Tibial nerve (tissue), 4 donors: ENCODE measurements at regions not wholly inside any gene's neighbourhood (a gene's known extent, or its start where the extent isn't known, plus 50 kb on each side); places are given as distances from the start of the nearest gene placed in this dataset.

Source experiments
- DNase-seq, 2 donors: peaks; one replicate each; pipeline ENCODE4 v3.0.0-alpha.2; 2019; ENCODE audit warnings: low spot score in 2 of 2
- H3K27ac ChIP-seq, 4 donors: fragments of 200-600 bp; sonication (generic) in 3 of 4; one replicate each; pipeline ENCODE4 v1.5.1; 2017 to 2019; ENCODE audit warnings: mild to moderate bottlenecking in 1 of 4
- H3K27me3 ChIP-seq, 2 donors: fragments of 200-600 bp; sonication (generic) in 1 of 2; one replicate each; pipeline versions ENCODE4 v1.5.1 to v1.6.0; 2017 to 2019
- H3K36me3 ChIP-seq, 3 donors: fragments of 200-600 bp; sonication (generic); one replicate each; pipeline ENCODE4 v1.5.1; 2018 to 2019
- H3K4me1 ChIP-seq, 4 donors: fragments of 200-600 bp; sonication (generic) in 3 of 4; one replicate each; pipeline ENCODE4 v1.5.1; 2017 to 2019
- H3K4me3 ChIP-seq, 4 donors: fragments of 200-600 bp; sonication (generic) in 3 of 4; one replicate each; pipeline ENCODE4 v1.5.1; 2017 to 2019; ENCODE audit warnings: mild to moderate bottlenecking in 1 of 4, moderate library complexity in 1 of 4
- H3K9me3 ChIP-seq, 4 donors: fragments of 200-600 bp; sonication (generic) in 3 of 4; one replicate each; pipeline ENCODE4 v1.5.1; 2017 to 2019
- CTCF ChIP-seq, 5 experiments: fragments of 200-600 bp in 3 of 5; fragments of 450-650 bp in 2 of 5; sonication (generic) in 3 of 5; IDR thresholded peaks; one replicate each; pipeline ENCODE4 v1.5.1; 2016 to 2019; ENCODE audit warnings: antibody characterized with exemption in 5 of 5, mild to moderate bottlenecking in 3 of 5, moderate library complexity in 2 of 5
- EP300 ChIP-seq, 2 donors: sonication (generic); formaldehyde crosslinking; IDR thresholded peaks; one replicate each; pipeline ENCODE4 v1.6.1; 2017; ENCODE audit warnings: antibody characterized with exemption in 2 of 2, mild to moderate bottlenecking in 1 of 2
- POLR2A ChIP-seq, 2 donors: fragments of 450-650 bp; IDR thresholded peaks; one replicate each; pipeline ENCODE4 v1.6.1; 2017; ENCODE audit warnings: antibody characterized with exemption in 2 of 2, mild to moderate bottlenecking in 2 of 2, moderate library complexity in 2 of 2
- WGBS, 2 donors: methylation state at CpG; one replicate each; pipeline ENCODE4 v1.1.5; 2018; 5-methylcytosine and 5-hydroxymethylcytosine counted together

GRCh38 chr20:51299413-51299812 is 243.1 kb downstream of the NFATC2 start:
- Histone ChIP-seq H3K27me3 (no peaks in the 10 kb centered on the region), H3K4me1 (no peaks in the 10 kb centered on the region), H3K9me3 (peaks cover 0 to 16% (median 0%) of the 10 kb centered on the region in 4 donors), H3K36me3 (no peaks in the 10 kb centered on the region), H3K4me3 (no peak overlapping the region), H3K27ac (no peak overlapping the region)
- TF ChIP-seq CTCF (IDR thresholded peaks at IDR 0.05) (no peak), EP300 (IDR thresholded peaks at IDR 0.05) (no peak), POLR2A (IDR thresholded peaks at IDR 0.05) (no peak)
- no peak for DNase-seq
- 100% methylated on average over 1 of the region's 1 CpG for WGBS, 2 donors

- H3K27ac ChIP-seq, result no peak overlapping the region
- no peaks in the 10 kb centered on the region for H3K36me3 ChIP-seq
- no peaks in the 10 kb centered on the region for H3K4me1 ChIP-seq
- no peak for DNase-seq
- H3K4me3 ChIP-seq, result no peak overlapping the region
- TF ChIP-seq POLR2A (IDR thresholded peaks at IDR 0.05) (no peak), CTCF (IDR thresholded peaks at IDR 0.05) (no peak), EP300 (IDR thresholded peaks at IDR 0.05) (no peak)
- H3K9me3 ChIP-seq, result peaks cover 0 to 13% (median 0%) of the 10 kb centered on the region in 4 donors
- H3K27me3 ChIP-seq, result no peaks in the 10 kb centered on the region
- WGBS, 2 donors, result 65 to 67% methylated on average over 9 of the region's 9 CpGs
Observed at GRCh38 chr20:51298141-51298749, 244.3 kb downstream of the NFATC2 start.

GRCh38 chr20:51287628-51288413 is 254.7 kb downstream of the NFATC2 start:
- Histone ChIP-seq H3K27me3 (no peaks in the 10 kb centered on the region), H3K4me1 (peaks cover 0 to 24% (median 9%) of the 10 kb centered on the region in 4 donors), H3K36me3 (no peaks in the 10 kb centered on the region), H3K4me3 (no peak overlapping the region), H3K27ac (peak overlapping the region; percentile 62 to 78 (median 70)), H3K9me3 (peaks cover 0 to 6% (median 0%) of the 10 kb centered on the region in 4 donors)
- 63% methylated on average over 5 of the region's 5 CpGs for WGBS, 2 donors
- TF ChIP-seq CTCF (IDR thresholded peaks at IDR 0.05) (no peak), POLR2A (IDR thresholded peaks at IDR 0.05) (no peak), EP300 (IDR thresholded peaks at IDR 0.05) (no peak)
- no peak for DNase-seq

GRCh38 chr20:51286758-51287157 is 255.8 kb downstream of the NFATC2 start:
- WGBS, 2 donors, result 13 to 22% methylated on average over 1 of the region's 1 CpG
- Histone ChIP-seq H3K36me3 (no peaks in the 10 kb centered on the region), H3K27ac (peak overlapping the region; percentile 62 to 78 (median 70)), H3K4me3 (no peak overlapping the region), H3K4me1 (peaks cover 0 to 24% (median 9%) of the 10 kb centered on the region in 4 donors), H3K27me3 (no peaks in the 10 kb centered on the region), H3K9me3 (peaks cover 0 to 6% (median 0%) of the 10 kb centered on the region in 4 donors)
- TF ChIP-seq POLR2A (IDR thresholded peaks at IDR 0.05) (no peak), EP300 (IDR thresholded peaks at IDR 0.05) (peak in 1 of 2 donors; percentile 64)
- DNase-seq, result no peak

GRCh38 chr20:51285684-51286083 is 256.8 kb downstream of the NFATC2 start:
- Histone ChIP-seq H3K4me3 (no peak overlapping the region), H3K27me3 (no peaks in the 10 kb centered on the region), H3K36me3 (no peaks in the 10 kb centered on the region), H3K27ac (peak overlapping the region in 3 of 4 donors; percentile 36 to 76 (median 62)), H3K4me1 (peaks cover 0 to 24% (median 9%) of the 10 kb centered on the region in 4 donors), H3K9me3 (peaks cover 0 to 6% (median 0%) of the 10 kb centered on the region in 4 donors)
- TF ChIP-seq EP300 (IDR thresholded peaks at IDR 0.05) (no peak), POLR2A (IDR thresholded peaks at IDR 0.05) (no peak), CTCF (IDR thresholded peaks at IDR 0.05) (no peak)
- 63% methylated on average over 4 of the region's 4 CpGs for WGBS, 2 donors
- no peak for DNase-seq
